ENCODE measurements at regions not wholly inside any gene's neighbourhood (a gene's known extent, or its start where the extent isn't known, plus 50 kb on each side); places are given as distances from the start of the nearest gene placed in this dataset.

- TF ChIP-seq CTCF (IDR thresholded peaks at IDR 0.05) (no peak), POLR2A (IDR thresholded peaks at IDR 0.05) (no peak)
These were observed 50.0 kb downstream of the NCOR2 start for GRCh38 chr12:124517260-124518050.
